ENCODE measurements at regions not wholly inside any gene's neighbourhood (a gene's known extent, or its start where the extent isn't known, plus 50 kb on each side); places are given as distances from the start of the nearest gene placed in this dataset.

- Histone ChIP-seq H3K27me3 (ENCODE audit: control insufficient read depth in 3 of 3, insufficient read depth in 3 of 3, low read length in 2 of 3) (no peaks in the 10 kb centered on the region), H3K4me3 (no peak overlapping the region), H3K9me3 (ENCODE audit: control insufficient read depth in 4 of 4, insufficient read depth in 3 of 4, low read length in 3 of 4) (no peaks in the 10 kb centered on the region), H3K4me1 (ENCODE audit: control insufficient read depth in 5 of 5, insufficient read depth in 5 of 5, low read length in 5 of 5) (no peaks in the 10 kb centered on the region), H3K27ac (ENCODE audit: low read depth in 1 of 2, low read length in 1 of 2) (no peak overlapping the region), H3K36me3 (ENCODE audit: control insufficient read depth in 4 of 4, insufficient read depth in 4 of 4, low read length in 4 of 4) (no peaks in the 10 kb centered on the region), H3K9ac (ENCODE audit: insufficient read depth in 1 of 2, low read length in 2 of 2) (no peak overlapping the region)
- TF ChIP-seq, protein P1, sequence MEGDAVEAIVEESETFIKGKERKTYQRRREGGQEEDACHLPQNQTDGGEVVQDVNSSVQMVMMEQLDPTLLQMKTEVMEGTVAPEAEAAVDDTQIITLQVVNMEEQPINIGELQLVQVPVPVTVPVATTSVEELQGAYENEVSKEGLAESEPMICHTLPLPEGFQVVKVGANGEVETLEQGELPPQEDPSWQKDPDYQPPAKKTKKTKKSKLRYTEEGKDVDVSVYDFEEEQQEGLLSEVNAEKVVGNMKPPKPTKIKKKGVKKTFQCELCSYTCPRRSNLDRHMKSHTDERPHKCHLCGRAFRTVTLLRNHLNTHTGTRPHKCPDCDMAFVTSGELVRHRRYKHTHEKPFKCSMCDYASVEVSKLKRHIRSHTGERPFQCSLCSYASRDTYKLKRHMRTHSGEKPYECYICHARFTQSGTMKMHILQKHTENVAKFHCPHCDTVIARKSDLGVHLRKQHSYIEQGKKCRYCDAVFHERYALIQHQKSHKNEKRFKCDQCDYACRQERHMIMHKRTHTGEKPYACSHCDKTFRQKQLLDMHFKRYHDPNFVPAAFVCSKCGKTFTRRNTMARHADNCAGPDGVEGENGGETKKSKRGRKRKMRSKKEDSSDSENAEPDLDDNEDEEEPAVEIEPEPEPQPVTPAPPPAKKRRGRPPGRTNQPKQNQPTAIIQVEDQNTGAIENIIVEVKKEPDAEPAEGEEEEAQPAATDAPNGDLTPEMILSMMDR (IDR thresholded peaks at IDR 0.05; ENCODE audit: control extremely low read depth, extremely low read depth), result no peak
- DNase-seq (no peak), ATAC-seq (ENCODE audit: insufficient read depth, low FRiP score) (no peak)
- whole genome bisulfite sequencing, 2 donors, result 89 to 92% methylated on average over 9 of the region's 9 CpGs
Measured at GRCh38 chr3:103965764-103966163, 1400.9 kb upstream of the ALCAM start.

DNA sequence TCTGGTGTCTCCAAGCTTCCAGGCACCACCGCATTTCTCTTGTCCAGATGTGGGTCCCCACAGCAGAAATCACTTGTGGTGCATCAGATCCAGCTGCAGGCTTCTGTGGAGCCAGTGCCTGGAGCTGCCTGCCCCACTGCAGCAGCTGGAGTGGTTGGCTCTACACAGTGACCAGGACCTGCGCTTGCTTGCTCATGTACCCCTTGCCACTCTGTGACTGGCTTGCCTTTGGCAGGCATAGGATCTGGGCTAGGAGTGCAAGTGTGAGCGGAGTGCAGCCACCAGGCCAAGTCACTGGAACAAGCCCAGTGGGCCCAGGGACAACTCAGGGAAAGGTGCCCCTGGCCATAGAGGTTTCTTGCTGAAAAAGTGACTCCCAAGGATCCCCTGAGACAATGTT is 1400.0 kb upstream of the ALCAM start:
- no peak overlapping the region for H3K27ac ChIP-seq (ENCODE audit: low read depth in 1 of 2, low read length in 1 of 2)
- no peaks in the 10 kb centered on the region for H3K9me3 ChIP-seq (ENCODE audit: control insufficient read depth in 4 of 4, insufficient read depth in 3 of 4, low read length in 3 of 4)
- 94 to 96% methylated on average over 3 of the region's 3 CpGs for WGBS, 2 donors
- H3K4me3 ChIP-seq, result no peak overlapping the region
- TF ChIP-seq, protein P1 (IDR thresholded peaks at IDR 0.05; ENCODE audit: control extremely low read depth, extremely low read depth), result no peak
- ATAC-seq (ENCODE audit: insufficient read depth, low FRiP score) (no peak), DNase-seq (no peak)
- no peaks in the 10 kb centered on the region for H3K27me3 ChIP-seq (ENCODE audit: control insufficient read depth in 3 of 3, insufficient read depth in 3 of 3, low read length in 2 of 3)
- no peaks in the 10 kb centered on the region for H3K4me1 ChIP-seq (ENCODE audit: control insufficient read depth in 5 of 5, insufficient read depth in 5 of 5, low read length in 5 of 5)
- H3K9ac ChIP-seq (ENCODE audit: insufficient read depth in 1 of 2, low read length in 2 of 2), result no peak overlapping the region
- no peaks in the 10 kb centered on the region for H3K36me3 ChIP-seq (ENCODE audit: control insufficient read depth in 4 of 4, insufficient read depth in 4 of 4, low read length in 4 of 4)

DNA sequence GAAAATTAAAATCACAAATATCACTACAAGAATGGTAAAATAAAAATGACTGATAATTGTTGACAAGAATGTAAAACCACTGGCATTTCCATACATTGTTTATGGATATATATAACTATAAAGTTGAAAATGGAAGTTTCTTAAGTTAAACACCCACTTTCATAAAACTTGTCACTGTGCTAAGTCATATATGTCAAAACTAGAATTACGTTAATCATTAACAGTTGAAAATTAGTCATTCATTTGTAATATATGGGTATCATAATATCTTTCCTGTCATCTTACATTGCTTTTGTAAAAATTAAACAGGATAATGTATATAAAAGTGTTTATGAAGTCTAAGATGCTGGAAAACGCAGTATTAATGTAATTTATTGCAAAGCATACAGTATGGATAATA is 1398.6 kb upstream of the ALCAM start:
- Histone ChIP-seq H3K9ac (ENCODE audit: insufficient read depth in 1 of 2, low read length in 2 of 2) (no peak overlapping the region), H3K9me3 (ENCODE audit: control insufficient read depth in 4 of 4, insufficient read depth in 3 of 4, low read length in 3 of 4) (no peaks in the 10 kb centered on the region), H3K4me3 (no peak overlapping the region), H3K36me3 (ENCODE audit: control insufficient read depth in 4 of 4, insufficient read depth in 4 of 4, low read length in 4 of 4) (no peaks in the 10 kb centered on the region), H3K4me1 (ENCODE audit: control insufficient read depth in 5 of 5, insufficient read depth in 5 of 5, low read length in 5 of 5) (no peaks in the 10 kb centered on the region), H3K27ac (ENCODE audit: low read depth in 1 of 2, low read length in 1 of 2) (no peak overlapping the region), H3K27me3 (ENCODE audit: control insufficient read depth in 3 of 3, insufficient read depth in 3 of 3, low read length in 2 of 3) (no peaks in the 10 kb centered on the region)
- WGBS, 2 donors, result 78 to 79% methylated on average over 2 of the region's 2 CpGs
- no peak for ATAC-seq (ENCODE audit: insufficient read depth, low FRiP score)
- TF ChIP-seq, protein P1 (IDR thresholded peaks at IDR 0.05; ENCODE audit: control extremely low read depth, extremely low read depth), result no peak
- DNase-seq, result no peak

- no peak for DNase-seq
- no peak overlapping the region for H3K27ac ChIP-seq (ENCODE audit: low read depth in 1 of 2, low read length in 1 of 2)
- H3K4me1 ChIP-seq (ENCODE audit: control insufficient read depth in 5 of 5, insufficient read depth in 5 of 5, low read length in 5 of 5), result no peaks in the 10 kb centered on the region
- TF ChIP-seq, protein P1 (IDR thresholded peaks at IDR 0.05; ENCODE audit: control extremely low read depth, extremely low read depth), result no peak
- 11 to 18% methylated on average over 1 of the region's 1 CpG for WGBS, 2 donors
- no peaks in the 10 kb centered on the region for H3K9me3 ChIP-seq (ENCODE audit: control insufficient read depth in 4 of 4, insufficient read depth in 3 of 4, low read length in 3 of 4)
- no peak overlapping the region for H3K9ac ChIP-seq (ENCODE audit: insufficient read depth in 1 of 2, low read length in 2 of 2)
- H3K4me3 ChIP-seq, result no peak overlapping the region
- H3K27me3 ChIP-seq (ENCODE audit: control insufficient read depth in 3 of 3, insufficient read depth in 3 of 3, low read length in 2 of 3), result no peaks in the 10 kb centered on the region
- no peak for ATAC-seq (ENCODE audit: insufficient read depth, low FRiP score)
- no peaks in the 10 kb centered on the region for H3K36me3 ChIP-seq (ENCODE audit: control insufficient read depth in 4 of 4, insufficient read depth in 4 of 4, low read length in 4 of 4)
Measured at GRCh38 chr3:103968751-103969150, 1398.0 kb upstream of the ALCAM start.

All from lung (tissue), 11 donors.